B cell (primary cell): ENCODE measurements at regions not wholly inside any gene's neighbourhood (a gene's known extent, or its start where the extent isn't known, plus 50 kb on each side); places are given as distances from the start of the nearest gene placed in this dataset.

ENCODE experiments used
- ATAC-seq: fragments of 200-7000 bp; cut with Tn5 transposase; one replicate; pipeline ENCODE4 v1.10.0; 2021; ENCODE audit warnings: low read depth, mild to moderate bottlenecking, moderate number of reproducible peaks, moderate library complexity
- CTCF ChIA-PET: fragments of 350-600 bp; sonication (Branson Sonifier 250); formaldehyde crosslinking; loops from one replicate; lab custom pipeline; 2021; ENCODE audit warnings: antibody characterized with exemption, inconsistent platforms; lab: Charles Lee
- POLR2A ChIA-PET: fragments of 350-600 bp; sonication (Branson Sonifier 250); formaldehyde crosslinking; loops from one replicate; lab custom pipeline; 2021; ENCODE audit warnings: antibody characterized with exemption; lab: Charles Lee
- DNase-seq: peaks from one replicate; pipeline ENCODE4 v3.0.0; 2013
- H2AFZ ChIP-seq: 2 replicates; pipeline ENCODE4 v1.6.1; 2012; ENCODE audit warnings: mild to moderate bottlenecking, low read depth, low read length; ENCODE audit not compliant: insufficient read depth, poor library complexity, severe bottlenecking
- H3K27ac ChIP-seq, 2 donors: 1 replicate in 1 of 2; 2 replicates in 1 of 2; pipeline ENCODE4 v1.5.1; 2012 to 2013; ENCODE audit warnings: low read length in 2 of 2, mild to moderate bottlenecking in 2 of 2, moderate library complexity in 1 of 2
- H3K27me3 ChIP-seq, 4 experiments: fragments of 200-600 bp in 1 of 4; sonication (generic) in 1 of 4; replicated peaks in 1 of 4; 1 replicate in 2 of 4; 2 replicates in 2 of 4; pipeline versions ENCODE4 v1.6.1 to v1.7.0; 2013 to 2016; ENCODE audit warnings: low read length in 3 of 4, mild to moderate bottlenecking in 2 of 4, mixed read lengths in 1 of 4, moderate library complexity in 1 of 4; ENCODE audit not compliant: insufficient read depth in 4 of 4, control insufficient read depth in 3 of 4; ENCODE audit errors: control extremely low read depth in 1 of 4
- H3K36me3 ChIP-seq, 2 experiments: replicated peaks in 1 of 2; 1 replicate in 1 of 2; 2 replicates in 1 of 2; pipeline versions ENCODE4 v1.6.1 to v1.7.1; 2013; ENCODE audit warnings: low read length in 1 of 2; ENCODE audit not compliant: insufficient read depth in 2 of 2, control insufficient read depth in 1 of 2; ENCODE audit errors: control extremely low read depth in 1 of 2, extremely low read depth in 1 of 2
- H3K4me1 ChIP-seq, 2 donors: fragments of 200-600 bp in 1 of 2; sonication (generic) in 1 of 2; 1 replicate in 1 of 2; 2 replicates in 1 of 2; pipeline versions ENCODE4 v1.5.1 to v1.6.1; 2013 to 2017; ENCODE audit warnings: low read length in 2 of 2; ENCODE audit not compliant: control insufficient read depth in 2 of 2, insufficient read depth in 2 of 2
- H3K4me2 ChIP-seq: replicated peaks from 2 replicates; pipeline ENCODE3; 2012; ENCODE audit warnings: mild to moderate bottlenecking, low read depth, low read length; ENCODE audit not compliant: poor library complexity, severe bottlenecking
- H3K4me3 ChIP-seq, 5 experiments: fragments of 200-600 bp in 1 of 5; sonication (generic) in 1 of 5; 1 replicate in 3 of 5; 2 replicates in 2 of 5; pipeline versions ENCODE4 v1.5.1 to v1.7.0; 2011 to 2016; ENCODE audit warnings: low read length in 4 of 5, mild to moderate bottlenecking in 4 of 5, low read depth in 2 of 5, control low read depth in 1 of 5, moderate library complexity in 1 of 5; ENCODE audit not compliant: insufficient read depth in 1 of 5; ENCODE audit errors: control extremely low read depth in 1 of 5, extremely low read depth in 1 of 5
- H3K79me2 ChIP-seq: fragments of 200-600 bp; sonication (generic); one replicate; pipeline ENCODE4 v1.6.0; 2016; ENCODE audit warnings: low read length; ENCODE audit not compliant: control insufficient read depth, insufficient read depth
- H3K9ac ChIP-seq: fragments of 200-600 bp; sonication (generic); 2 replicates; pipeline ENCODE4 v1.6.1; 2017; ENCODE audit warnings: mild to moderate bottlenecking, low read length, moderate library complexity
- H3K9me3 ChIP-seq, 3 donors: one replicate each; pipeline versions ENCODE4 v1.6.1 to v1.7.1; 2013; ENCODE audit warnings: low read length in 2 of 3; ENCODE audit not compliant: control insufficient read depth in 2 of 3, insufficient read depth in 1 of 3; ENCODE audit errors: control extremely low read depth in 1 of 3
- H4K20me1 ChIP-seq: 2 replicates; pipeline ENCODE4 v1.6.0; 2012; ENCODE audit warnings: mild to moderate bottlenecking, low read length; ENCODE audit not compliant: insufficient read depth, control insufficient read depth, poor library complexity, severe bottlenecking
- H3K27ac Mint-ChIP-seq: one replicate; pipeline ENCODE4 v1.8.0; 2021; ENCODE audit warnings: mixed read lengths
- H3K27me3 Mint-ChIP-seq: one replicate; pipeline ENCODE4 v1.8.0; 2021; ENCODE audit warnings: mixed read lengths
- H3K4me1 Mint-ChIP-seq: one replicate; pipeline ENCODE4 v1.8.0; 2021; ENCODE audit warnings: mixed read lengths
- H3K4me3 Mint-ChIP-seq: one replicate; pipeline ENCODE4 v1.8.0; 2021; ENCODE audit warnings: mixed read lengths
- H3K9me3 Mint-ChIP-seq: one replicate; pipeline ENCODE4 v1.8.0; 2022; ENCODE audit warnings: mixed read lengths; ENCODE audit not compliant: insufficient read depth
- CTCF ChIP-seq: fragments of 200-600 bp; IDR thresholded peaks from one replicate; pipeline ENCODE4 v1.8.0; 2022; ENCODE audit warnings: antibody characterized with exemption, mild to moderate bottlenecking
- EZH2 ChIP-seq: IDR thresholded peaks from 2 replicates; pipeline ENCODE4 v1.6.1; 2012; ENCODE audit warnings: borderline replicate concordance, low read depth, mild to moderate bottlenecking, moderate library complexity, low read length; ENCODE audit not compliant: insufficient read depth, poor library complexity, severe bottlenecking
- WGBS: methylation state at CpG from one replicate; pipeline ENCODE4 v1.1.5; 2013; ENCODE audit warnings: missing lambda C conversion rate; ENCODE audit not compliant: insufficient coverage; 5-methylcytosine and 5-hydroxymethylcytosine counted together
- intact Hi-C: fragments of 100-400 bp; cut with micrococcal nuclease; formaldehyde crosslinking; loops from one replicate; pipeline ENCODE4 v1.10.0; 2022

- no peak for DNase-seq
- no peaks in the 10 kb centered on the region for H3K79me2 ChIP-seq
- TF ChIP-seq EZH2, result no peak
- no peak for TF ChIP-seq CTCF
Observed at GRCh38 chr14:98912655-98913054, 359.3 kb downstream of the BCL11B start.

GRCh38 chr14:98913967-98914650 is 357.9 kb downstream of the BCL11B start:
- Histone ChIP-seq H3K36me3 (no peaks in the 10 kb centered on the region), H2AFZ (no peak overlapping the region), H3K4me3 (no peak overlapping the region), H3K4me1 (no peaks in the 10 kb centered on the region), H3K27ac (no peak overlapping the region), H3K9me3 (peaks cover 0 to 13% (median 0%) of the 10 kb centered on the region in 3 donors), H3K9ac (no peak overlapping the region), H3K79me2 (no peaks in the 10 kb centered on the region), H3K4me2 (no peak overlapping the region), H4K20me1 (no peaks in the 10 kb centered on the region), H3K27me3 (no peaks in the 10 kb centered on the region)
- CTCF ChIA-PET, result no interaction called here
- 47% methylated on average over 2 of the region's 6 CpGs for WGBS
- Mint-ChIP-seq H3K4me3 (no peak overlapping the region), H3K9me3 (no peaks in the 10 kb centered on the region), H3K27ac (no peak overlapping the region), H3K27me3 (no peaks in the 10 kb centered on the region), H3K4me1 (no peaks in the 10 kb centered on the region)
- DNase-seq, result no peak
- intact Hi-C loops, result no loop called here
- no peak for ATAC-seq
- TF ChIP-seq CTCF (no peak), EZH2 (no peak)
- POLR2A ChIA-PET, result no interaction called here

More at GRCh38 chr14:98912655-98913054, 359.3 kb downstream of the BCL11B start:
- intact Hi-C loops, result no loop called here
- no peak overlapping the region for H3K27ac ChIP-seq
- Mint-ChIP-seq H3K27ac (no peak overlapping the region), H3K9me3 (no peaks in the 10 kb centered on the region), H3K4me3 (no peak overlapping the region), H3K4me1 (no peaks in the 10 kb centered on the region), H3K27me3 (no peaks in the 10 kb centered on the region)
- H3K27me3 ChIP-seq, result no peaks in the 10 kb centered on the region
- no peak overlapping the region for H2AFZ ChIP-seq
- WGBS, result 50% methylated on average over 1 of the region's 2 CpGs
- H3K9me3 ChIP-seq, result peaks cover 0 to 17% (median 0%) of the 10 kb centered on the region in 3 donors
- no peak overlapping the region for H3K4me2 ChIP-seq
- POLR2A ChIA-PET, result no interaction called here
- H3K4me3 ChIP-seq, result no peak overlapping the region
- no peaks in the 10 kb centered on the region for H3K36me3 ChIP-seq
- no peaks in the 10 kb centered on the region for H4K20me1 ChIP-seq
- no peak for ATAC-seq
- H3K9ac ChIP-seq, result no peak overlapping the region
- no peaks in the 10 kb centered on the region for H3K4me1 ChIP-seq
- CTCF ChIA-PET, result no interaction called here
